DMS53 treated with DMSO at 0.1 percent for 48 hours (cell line): ENCODE measurements at regions not wholly inside any gene's neighbourhood (a gene's known extent, or its start where the extent isn't known, plus 50 kb on each side); places are given as distances from the start of the nearest gene placed in this dataset.

ENCODE experiments used
- DNase-seq: peaks from one replicate; lab custom pipeline; 2025; ENCODE audit not compliant: unreplicated experiment; lab: John Stamatoyannopoulos, UW

DNA sequence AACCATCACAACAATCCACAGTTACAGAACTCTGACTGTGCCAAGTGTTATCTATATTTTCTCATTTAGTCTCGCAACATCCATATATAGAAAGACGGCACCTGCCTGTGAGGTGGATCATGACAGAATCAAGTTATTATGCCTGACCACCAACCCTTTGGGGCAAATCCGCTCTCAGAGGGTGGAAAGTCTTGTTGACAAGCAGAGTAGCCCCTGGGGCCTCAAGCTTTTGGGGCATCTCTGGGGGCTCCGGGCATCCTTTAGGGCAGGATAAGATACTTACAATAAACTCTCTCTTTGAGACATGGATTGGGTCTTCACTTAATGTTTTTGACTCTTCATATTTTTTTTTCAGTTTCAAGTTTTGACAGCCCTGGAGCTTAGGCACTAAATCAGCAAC lies 150.5 kb upstream of the NAV2 start:
- DNase-seq = no peak

DNA sequence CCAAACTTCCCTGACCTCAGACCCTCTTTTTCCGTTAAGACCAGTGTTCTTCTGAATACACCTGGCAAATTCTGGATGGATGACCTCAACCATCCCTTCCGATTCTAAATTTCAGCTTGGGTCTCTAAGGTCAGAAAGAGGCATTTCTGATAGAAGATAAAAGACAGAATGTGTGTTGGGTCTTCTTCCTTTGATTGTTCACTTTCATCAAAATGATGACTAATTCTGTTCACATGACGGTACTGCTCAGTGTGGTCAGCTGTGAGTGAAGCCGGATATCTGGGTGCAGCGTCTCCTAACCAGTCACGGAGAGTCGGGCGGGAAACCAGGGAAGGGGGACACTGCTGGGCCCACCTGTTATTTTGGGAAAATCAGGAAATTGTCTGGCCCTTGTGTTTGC lies 151.6 kb upstream of the NAV2 start:
- no peak for DNase-seq

DNA sequence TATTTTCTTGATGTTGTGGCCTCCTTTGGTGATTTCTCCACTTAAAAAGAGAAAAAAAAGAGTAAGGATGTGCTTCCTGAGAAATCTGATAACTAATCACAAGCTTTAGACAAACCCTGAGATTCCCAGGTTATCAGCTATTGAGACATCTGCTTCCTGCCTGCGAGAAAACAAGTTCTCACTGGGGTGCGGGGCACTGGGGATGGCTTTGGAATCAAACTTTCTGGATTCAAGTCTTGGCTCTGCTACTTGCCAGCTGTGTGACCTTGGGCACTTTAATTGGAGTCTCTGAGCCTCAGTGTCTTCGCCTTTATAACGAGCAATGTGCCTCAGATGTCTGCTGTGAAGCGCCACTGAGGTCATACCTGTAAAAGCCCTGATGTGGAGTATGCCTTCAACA lies 152.5 kb upstream of the NAV2 start:
- DNase-seq = no peak

DNA sequence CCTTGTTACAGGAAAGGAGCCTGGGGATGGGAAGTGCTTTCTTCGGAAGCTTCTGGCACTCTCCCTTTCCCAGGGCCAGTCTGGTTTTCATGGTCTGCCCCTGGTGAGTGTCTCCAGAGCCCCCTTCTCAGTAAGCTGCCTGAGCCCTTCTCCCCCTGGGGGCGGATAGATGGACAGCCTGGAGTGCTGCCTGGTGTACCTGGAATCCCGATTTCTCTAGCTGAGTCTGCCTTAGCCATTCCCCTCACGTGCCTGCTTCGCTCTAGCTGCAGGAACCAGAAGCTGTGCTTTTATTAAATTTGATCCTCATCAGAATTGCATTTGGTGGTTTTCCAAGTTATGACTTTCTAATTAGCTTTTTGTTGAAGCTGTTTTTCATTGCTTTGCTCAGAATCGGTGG lies 152.9 kb upstream of the NAV2 start:
- DNase-seq = no peak

DNA sequence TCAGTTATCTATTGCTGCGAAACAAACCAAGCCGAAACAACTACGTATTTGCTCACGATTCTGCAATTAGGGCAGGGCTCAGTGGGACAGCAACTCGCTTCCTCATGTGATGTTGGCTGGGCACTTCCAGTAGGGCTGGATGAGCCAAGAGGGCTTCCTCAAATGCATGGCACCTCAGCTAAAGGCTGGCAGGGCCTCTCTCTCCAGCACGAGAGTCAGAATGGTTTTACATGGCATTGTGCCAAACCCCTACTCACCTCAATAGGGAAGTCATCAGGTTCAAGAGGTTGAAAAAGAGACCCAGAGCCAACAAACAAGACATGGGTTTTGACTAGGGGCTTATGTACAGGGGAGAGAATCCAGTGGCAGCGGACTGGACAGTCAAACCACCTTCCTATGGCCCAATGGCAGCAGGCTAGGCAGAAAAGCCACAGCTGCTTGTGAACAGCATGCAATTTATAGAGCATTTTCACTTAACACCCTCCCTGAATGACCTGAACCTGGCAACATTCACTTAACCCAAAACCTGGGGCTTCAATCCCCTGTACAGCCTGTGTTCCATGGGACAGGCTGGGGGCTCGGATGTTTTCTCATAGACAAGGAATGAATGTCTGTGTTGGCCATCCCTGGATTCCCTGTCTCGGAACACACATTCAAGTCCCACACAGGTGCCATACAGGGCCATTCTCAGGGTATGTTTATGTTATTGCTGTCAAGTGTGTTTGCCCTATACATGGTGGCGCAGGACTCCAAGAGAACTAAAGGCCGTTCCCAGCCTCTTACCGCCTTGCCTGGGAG lies 154.2 kb upstream of the NAV2 start:
- DNase-seq = no peak

DNA sequence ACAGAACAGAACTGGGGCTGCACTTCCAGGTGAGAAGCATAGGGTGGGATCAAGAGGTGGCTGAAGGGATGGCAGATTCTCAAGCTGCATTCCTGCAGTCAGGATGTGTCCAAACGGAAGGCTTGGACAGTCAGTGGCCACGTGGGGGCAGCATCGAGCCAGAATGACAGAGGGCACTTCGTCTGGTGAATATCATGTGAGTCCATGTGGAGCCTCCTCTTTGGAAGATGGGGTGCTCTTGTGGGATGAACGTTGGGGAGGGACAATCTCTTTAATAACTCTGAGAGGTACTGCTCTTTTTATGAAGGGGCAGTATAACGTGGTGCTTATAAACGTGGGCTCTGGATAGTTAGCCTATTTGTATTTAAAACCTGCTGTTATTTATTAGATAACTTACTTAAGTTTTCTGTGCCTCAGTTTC lies 154.9 kb upstream of the NAV2 start:
- peak; percentile 24 for DNase-seq

DNA sequence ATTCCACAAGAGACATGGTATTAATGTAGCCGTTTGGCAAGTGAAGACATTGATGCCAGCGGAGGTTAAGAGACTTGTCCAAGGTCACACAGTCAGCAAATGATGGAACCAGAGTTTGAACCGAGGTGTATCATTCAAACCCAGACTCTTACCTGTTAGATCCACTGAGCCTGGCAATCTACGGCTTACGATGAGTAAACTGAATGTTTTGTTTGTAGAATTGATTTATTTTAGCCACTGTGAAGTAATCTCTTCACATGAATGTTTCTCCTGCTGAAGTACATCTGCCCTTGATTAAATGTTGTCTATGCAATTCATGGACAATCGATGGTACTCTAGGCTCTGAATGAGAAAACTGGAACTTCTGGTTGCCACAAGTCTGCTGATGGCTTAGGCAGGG lies 155.5 kb upstream of the NAV2 start:
- no peak for DNase-seq

DNA sequence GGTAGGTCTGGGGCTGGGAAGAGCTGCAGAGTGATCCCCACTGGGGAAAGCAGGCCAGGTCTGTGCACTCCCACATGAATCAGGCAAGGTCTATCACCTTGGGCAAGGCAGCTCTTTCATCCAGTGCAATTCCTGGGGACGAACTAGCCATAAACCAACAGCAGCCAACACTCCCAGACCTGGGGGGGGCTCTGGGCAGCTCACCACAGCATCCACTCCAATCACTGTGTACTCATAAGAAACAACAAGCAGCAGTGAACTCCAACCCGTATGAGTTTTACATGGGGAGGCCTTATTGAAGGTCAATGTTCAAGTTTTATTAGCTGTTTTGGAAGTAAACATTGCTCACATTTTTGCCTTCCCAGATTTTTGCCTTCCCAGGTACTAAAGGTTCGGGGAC lies 157.4 kb upstream of the NAV2 start:
- DNase-seq = no peak

DNA sequence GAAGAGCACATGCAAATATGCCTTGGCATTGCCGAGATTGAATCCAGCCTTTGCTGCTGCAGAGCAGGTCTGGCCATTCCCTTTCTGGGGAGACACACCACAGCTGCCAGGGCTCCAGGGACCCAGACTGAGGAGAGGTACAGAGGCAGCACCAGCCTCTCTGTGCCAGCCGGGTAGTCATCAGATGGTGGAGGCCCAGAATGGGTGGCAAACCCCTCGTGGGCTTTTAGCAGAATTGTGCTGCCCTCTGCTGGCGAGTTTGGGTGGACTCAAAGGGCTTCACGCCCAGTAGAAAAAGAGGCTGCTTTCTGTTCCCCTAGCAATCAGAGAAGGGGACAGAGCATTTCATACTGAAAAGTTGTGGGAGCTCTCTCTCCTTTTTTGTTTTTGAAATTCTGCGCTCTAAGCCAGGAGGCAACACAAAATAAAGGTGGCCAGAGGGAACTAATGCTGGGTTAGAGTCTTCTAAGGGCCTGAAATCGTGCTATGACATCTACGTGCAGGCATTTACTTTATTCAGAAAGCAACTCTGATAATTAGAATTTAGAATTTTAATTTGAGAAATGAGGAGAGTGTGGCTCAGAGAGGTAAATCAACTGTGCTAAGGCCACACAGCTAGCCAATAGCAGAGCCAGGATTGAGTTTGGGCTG lies 158.8 kb upstream of the NAV2 start:
- peak; percentile 62 for DNase-seq

DNA sequence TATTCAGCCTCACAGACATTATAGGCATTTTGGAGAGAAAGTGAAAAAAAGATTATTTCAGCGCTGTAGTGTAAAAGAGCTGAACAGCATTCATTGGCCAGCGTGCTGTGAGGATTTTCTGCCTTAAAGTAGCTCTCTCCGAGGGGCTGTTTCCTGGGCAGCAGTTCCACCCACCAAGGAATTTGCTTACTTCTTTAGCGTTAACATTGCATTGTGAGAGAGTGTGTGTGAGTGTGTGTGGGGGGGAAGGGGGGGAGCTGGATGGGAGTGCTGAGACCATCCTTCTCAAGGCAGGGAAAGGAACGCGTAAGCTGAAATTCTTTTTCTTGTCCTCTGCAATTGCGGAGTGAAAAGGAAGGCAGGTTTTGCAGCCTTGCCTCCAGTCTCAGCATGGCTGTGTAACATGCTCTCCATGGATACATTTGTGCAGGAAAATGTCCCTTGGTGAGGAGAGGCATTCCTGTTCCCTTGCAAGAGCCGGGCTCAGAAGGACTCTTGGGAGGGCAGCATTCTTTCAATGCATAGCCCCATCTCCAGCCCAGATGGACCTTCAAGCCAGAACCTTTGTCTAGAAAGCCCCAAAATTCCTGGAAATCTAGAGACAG lies 159.9 kb upstream of the NAV2 start:
- DNase-seq = no peak

DNA sequence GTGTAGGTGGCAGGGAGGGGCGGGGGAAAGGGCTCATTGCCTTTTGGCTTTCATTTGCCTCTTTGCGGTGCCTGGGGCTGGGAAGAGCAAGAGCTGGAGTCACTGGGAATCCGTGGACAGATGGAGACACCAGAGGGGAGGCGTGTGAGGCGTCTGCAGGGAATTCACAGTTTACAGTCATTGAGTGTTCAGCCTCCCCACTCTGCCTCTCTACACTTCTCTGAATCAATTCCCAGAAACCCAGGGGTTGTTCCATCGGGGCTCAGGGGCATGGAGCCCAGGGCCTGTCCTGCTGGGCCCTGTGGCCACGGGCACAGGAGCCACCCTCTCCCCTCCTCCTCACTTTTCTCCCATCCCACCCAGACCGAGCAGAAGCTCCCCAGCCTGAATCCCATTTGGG lies 160.5 kb upstream of the NAV2 start:
- no peak for DNase-seq

DNA sequence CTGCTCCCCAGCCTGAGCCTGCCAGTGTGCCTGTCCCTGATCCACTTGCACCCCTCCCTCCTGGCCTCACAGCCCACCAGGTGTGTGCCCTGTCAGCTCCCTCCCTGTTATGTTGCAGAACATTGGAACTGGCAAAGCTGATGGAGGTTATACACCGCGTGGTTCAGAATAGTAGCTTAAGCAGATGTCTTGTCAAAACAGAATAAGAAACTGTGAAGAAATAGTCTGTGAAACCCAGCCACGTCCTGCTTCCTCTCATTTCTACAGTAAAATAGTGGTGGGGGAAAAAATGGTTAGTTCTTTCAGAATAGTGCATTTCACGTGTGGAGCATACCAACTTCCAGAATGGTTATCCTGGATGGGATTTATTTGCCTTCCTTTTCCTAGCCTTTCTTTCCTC lies 161.2 kb upstream of the NAV2 start:
- DNase-seq = no peak

DNA sequence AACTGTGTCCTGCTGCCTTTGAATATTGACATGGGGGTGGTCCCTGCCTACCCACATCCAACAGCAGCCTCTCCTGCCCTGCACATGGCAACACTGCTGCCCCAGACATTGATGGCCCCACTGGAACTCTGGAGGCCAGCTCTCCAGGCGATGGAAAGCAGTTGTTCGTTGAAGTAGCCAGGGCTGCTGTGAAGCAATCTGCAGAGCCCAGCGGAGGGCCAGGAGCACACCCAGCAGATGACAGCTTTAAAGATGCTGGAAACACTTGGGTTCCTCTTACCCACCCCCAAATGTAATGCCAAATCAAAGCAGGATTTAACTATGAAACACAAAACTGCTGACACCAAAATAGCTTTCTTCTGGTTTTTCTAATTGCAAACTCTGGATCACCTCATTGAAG lies 165.6 kb upstream of the NAV2 start:
- no peak for DNase-seq

DNA sequence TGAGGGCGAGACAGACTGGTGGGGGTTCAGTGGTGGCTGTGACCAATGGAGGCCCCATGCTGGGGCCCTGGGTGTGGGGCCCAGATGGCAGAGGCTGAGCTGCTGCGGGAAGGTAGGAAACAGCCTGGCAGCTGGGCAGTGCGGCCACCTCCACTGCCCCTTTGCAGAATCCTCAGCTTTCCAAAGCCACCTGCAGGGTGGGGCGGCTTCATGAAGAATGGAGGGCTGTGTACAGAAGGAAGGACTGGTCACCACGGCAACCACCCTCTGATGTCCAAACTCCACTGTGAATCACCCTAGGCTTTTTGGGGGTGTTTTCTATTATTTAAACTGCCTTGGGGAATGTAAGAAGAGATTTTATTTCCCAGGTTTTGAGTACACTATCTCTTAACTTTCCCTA lies 166.3 kb upstream of the NAV2 start:
- no peak for DNase-seq

DNA sequence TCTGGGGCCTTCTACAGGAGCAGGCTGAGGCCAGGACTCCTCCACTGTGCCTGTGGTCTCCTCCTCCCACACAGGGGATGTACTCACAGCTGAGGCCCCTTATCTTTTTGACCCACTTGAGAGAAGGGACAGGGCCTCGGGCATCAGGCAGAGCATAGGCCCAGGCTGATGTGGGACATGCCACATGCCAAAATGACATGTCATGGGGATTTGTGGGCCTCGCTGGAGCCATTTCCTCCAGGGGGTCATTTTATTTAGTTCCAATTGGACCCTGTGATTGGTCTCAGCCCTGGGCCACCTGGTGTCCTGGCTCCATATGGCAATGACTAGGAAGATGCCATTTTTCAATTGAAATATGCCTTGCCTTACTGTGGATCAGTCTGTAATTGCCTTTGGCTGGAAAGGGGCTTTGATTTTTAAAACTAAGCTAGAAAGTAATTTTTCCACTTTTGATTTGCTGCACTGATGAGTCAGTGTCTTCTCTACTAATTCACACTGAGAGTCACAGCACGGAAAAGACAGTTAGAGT lies 171.1 kb upstream of the NAV2 start:
- DNase-seq = no peak

DNA sequence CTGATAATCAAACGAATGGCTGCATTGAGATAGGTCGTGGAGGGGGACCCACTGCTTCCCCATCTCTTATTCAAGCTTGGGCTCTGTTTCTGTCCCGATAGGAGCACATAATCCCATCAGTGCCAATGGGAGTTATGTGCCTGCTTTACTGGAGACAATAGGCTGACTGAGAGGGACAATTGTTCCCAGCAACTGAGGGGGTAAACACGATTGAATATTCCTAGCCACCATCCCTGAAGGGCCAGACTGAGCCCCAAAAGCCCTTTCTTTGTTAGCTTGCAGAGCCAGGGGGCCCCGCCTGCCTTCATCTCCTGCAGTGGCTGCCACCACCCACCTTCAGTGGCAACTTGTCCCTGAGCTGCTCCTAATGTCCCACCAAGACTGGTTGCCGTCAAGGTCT lies 172.8 kb upstream of the NAV2 start:
- no peak for DNase-seq

DNA sequence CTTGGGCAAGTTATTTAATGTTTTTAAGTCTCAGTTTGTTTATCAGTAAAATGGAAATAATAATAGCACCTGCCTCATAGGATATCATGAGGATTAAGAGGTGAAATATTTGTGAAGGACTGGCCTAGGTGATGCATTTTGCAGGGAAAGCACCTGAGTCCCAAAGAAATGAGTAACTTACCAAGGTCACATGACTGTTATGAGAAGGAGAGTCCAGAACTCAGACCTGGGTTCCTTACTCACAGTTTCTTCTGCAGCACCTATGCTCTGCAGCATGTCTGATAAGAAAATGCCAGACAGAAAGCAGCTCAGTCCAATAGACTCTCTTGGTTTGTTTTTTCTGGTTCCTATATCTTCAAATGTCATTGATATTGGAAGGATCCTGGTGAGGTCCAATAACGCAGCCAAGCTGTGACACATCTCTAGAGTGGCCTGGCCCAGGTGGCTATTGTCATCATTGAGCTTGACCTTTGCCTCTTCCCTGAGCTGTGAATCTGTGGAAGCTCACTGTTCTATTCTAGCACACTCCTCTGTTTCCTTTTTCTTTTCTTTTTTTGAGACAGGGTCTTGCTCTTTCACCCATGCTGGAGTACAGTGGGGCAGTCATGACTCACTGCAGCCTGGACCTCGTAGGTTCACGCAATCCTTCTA lies 174.7 kb upstream of the NAV2 start:
- no peak for DNase-seq

DNA sequence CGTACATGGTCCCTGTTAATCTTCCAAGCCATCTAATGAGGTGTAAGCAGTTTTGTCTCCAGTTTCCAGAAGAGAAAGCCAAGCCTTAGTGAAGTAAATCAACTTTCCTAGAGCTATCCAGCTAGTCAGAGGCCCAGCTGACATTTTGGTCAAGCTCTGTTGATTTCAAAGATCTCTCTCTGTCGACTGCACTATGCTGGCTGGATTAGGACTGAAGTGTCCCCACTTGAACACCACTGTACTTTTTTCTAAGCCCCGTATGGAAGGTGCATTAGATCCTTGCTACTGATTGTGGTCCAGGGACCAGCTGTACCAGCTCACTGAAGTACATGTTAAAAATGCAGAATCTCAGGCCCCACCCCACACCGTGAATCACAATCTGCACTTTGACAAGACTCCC lies 176.5 kb upstream of the NAV2 start:
- DNase-seq = no peak

DNA sequence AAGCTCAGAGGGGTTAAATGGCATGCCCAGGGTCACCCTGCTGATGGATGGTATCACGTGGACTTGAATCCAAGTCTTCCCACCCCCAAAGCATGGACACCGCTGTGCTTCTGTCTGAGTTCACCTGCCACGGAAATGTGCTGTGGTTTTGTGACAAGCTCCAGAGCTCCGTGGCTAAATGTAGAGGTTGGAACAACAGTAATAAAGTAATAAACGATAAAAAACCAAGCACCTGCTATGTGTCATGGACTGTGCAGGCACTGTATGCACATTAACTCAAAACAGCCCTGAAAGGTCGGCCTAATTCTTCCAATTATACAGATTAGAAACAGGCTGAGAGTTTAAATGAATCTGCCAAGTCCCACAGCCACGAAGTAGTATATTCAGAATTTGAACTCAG lies 182.1 kb upstream of the NAV2 start:
- no peak for DNase-seq

DNA sequence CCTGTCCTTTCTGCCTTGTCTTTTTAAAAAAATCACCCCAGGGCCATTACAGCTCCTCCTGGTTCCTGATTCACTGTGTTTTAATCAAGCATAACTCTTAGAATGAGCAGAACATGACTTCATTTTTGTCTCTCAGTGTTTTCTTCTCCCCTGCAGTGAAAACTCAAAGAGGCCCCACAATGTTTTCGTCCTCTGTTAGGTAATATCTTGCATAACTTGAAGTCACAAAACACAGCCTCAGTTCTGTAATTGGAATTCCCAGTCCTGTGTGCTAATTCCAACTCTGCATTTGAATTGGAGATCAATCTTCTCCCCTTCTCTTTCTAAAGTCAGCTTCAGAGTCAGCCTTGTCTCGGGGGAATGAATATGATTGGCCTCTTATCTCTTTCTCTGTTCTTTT lies 186.5 kb upstream of the NAV2 start:
- DNase-seq = no peak

DNA sequence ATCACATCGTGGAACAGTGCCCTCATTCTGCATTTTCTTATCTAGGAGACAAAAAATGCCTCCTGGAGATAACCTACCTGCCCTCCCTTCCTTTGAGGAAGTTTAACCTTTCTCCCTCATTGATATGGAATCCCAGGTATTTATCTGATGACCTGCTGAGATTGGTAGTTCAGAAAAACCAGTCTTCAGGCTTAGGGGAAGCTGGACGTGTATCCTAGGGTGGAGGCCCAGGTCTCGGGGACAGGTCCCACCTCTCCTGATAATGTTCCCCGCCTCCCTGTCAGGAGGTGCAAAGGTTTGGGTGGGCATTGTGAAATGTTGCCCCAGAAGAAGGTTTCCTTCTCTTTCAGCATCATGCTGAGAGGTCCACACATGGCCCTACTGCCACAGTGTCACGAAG lies 186.9 kb upstream of the NAV2 start:
- no peak for DNase-seq

DNA sequence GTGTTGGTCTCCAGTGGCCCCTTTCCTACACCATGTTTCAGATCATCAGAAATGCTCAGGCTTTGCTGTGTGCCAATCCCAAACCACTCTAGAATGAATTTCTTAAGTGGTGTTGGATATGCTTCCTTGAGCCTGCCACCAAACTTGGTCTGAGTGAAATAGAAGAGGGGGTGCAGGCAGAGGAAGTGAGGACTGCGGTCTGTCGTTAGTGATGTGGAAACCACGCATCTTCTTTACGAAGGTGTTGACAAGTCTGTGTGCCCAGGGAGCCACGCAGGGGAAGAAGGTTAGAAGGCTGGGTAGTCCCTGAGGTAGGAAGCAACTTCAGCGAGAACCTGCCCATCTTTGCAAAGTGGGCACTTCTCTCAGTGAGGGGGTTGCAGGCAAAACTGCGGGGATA lies 187.4 kb upstream of the NAV2 start:
- DNase-seq = no peak
